HEK293 (cell line): ENCODE measurements at regions not wholly inside any gene's neighbourhood (a gene's known extent, or its start where the extent isn't known, plus 50 kb on each side); places are given as distances from the start of the nearest gene placed in this dataset.

ENCODE experiments used
- CTCF ChIA-PET: fragments of 350-600 bp; formaldehyde crosslinking; extraction: SDS; loops from one replicate; lab custom pipeline; 2021; ENCODE audit warnings: antibody characterized with exemption; lab: Yijun Ruan, JAX
- POLR2A ChIA-PET: fragments of 300-600 bp; formaldehyde crosslinking; extraction: SDS; loops from one replicate; lab custom pipeline; 2020; ENCODE audit warnings: antibody characterized with exemption, inconsistent platforms; lab: Yijun Ruan, JAX
- H3K27ac ChIP-seq: fragments of 200-500 bp; sonication (Bioruptor generic); 2 replicates; pipeline ENCODE4 v1.5.1; 2014; ENCODE audit warnings: low read depth, low read length, control low read depth, inconsistent platforms; ENCODE audit errors: extremely low read depth
- H3K36me3 ChIP-seq, 2 experiments: fragments of 200-500 bp in 1 of 2; sonication (Bioruptor generic) in 1 of 2; 1 replicate in 1 of 2; 2 replicates in 1 of 2; pipeline ENCODE4 v1.5.1; 2014 to 2017; ENCODE audit warnings: inconsistent platforms in 2 of 2, low read length in 2 of 2; ENCODE audit not compliant: control insufficient read depth in 2 of 2, insufficient read depth in 1 of 2
- H3K4me1 ChIP-seq: fragments of 200-500 bp; sonication (Bioruptor generic); 2 replicates; pipeline ENCODE4 v1.5.1; 2014; ENCODE audit warnings: mild to moderate bottlenecking, low read length, inconsistent platforms; ENCODE audit not compliant: control insufficient read depth, insufficient read depth
- H3K4me3 ChIP-seq: 2 replicates; pipeline ENCODE4 v1.5.1; 2011; ENCODE audit warnings: low read depth, mild to moderate bottlenecking, control low read depth, low read length, moderate library complexity
- H3K9me3 ChIP-seq: fragments of 200-500 bp; sonication (Bioruptor generic); 2 replicates; pipeline ENCODE4 v1.5.1; 2014; ENCODE audit warnings: low read depth, low read length, inconsistent platforms; ENCODE audit not compliant: control insufficient read depth, insufficient read depth
- BCL11B ChIP-seq: fragments of 450-650 bp; formaldehyde crosslinking; IDR thresholded peaks from 2 replicates; pipeline ENCODE4 v1.5.1; 2016; ENCODE audit warnings: low read depth, missing biosample characterization, missing genetic modification characterization
- GFI1B ChIP-seq: fragments of 450-650 bp; formaldehyde crosslinking; IDR thresholded peaks from 2 replicates; pipeline ENCODE4 v1.5.1; 2016; ENCODE audit warnings: missing biosample characterization, missing genetic modification characterization
- KLF7 ChIP-seq: fragments of 450-650 bp; formaldehyde crosslinking; IDR thresholded peaks from 2 replicates; pipeline ENCODE4 v1.5.1; 2016; ENCODE audit warnings: missing biosample characterization, missing genetic modification characterization, borderline replicate concordance
- RBAK ChIP-seq: fragments of 450-650 bp; formaldehyde crosslinking; IDR thresholded peaks from 2 replicates; pipeline ENCODE4 v1.5.1; 2016; ENCODE audit warnings: missing biosample characterization, missing genetic modification characterization
- SCRT2 ChIP-seq: fragments of 450-650 bp; formaldehyde crosslinking; IDR thresholded peaks from 2 replicates; pipeline ENCODE4 v1.5.1; 2016; ENCODE audit warnings: missing biosample characterization, missing genetic modification characterization
- ZBTB26 ChIP-seq: fragments of 450-650 bp; formaldehyde crosslinking; optimal IDR thresholded peaks from 2 replicates; pipeline ENCODE3; 2016; ENCODE audit warnings: missing biosample characterization, mild to moderate bottlenecking, missing genetic modification characterization
- ZFP69B ChIP-seq: fragments of 450-650 bp; formaldehyde crosslinking; IDR thresholded peaks from 2 replicates; pipeline ENCODE4 v1.5.1; 2016; ENCODE audit warnings: missing biosample characterization, missing genetic modification characterization
- ZNF10 ChIP-seq: fragments of 450-650 bp; formaldehyde crosslinking; IDR thresholded peaks from 2 replicates; pipeline ENCODE4 v1.5.1; 2017; ENCODE audit warnings: missing biosample characterization, missing genetic modification characterization
- ZNF174 ChIP-seq: fragments of 450-650 bp; formaldehyde crosslinking; IDR thresholded peaks from 2 replicates; pipeline ENCODE4 v1.5.0; 2017; ENCODE audit warnings: missing biosample characterization, mild to moderate bottlenecking, missing genetic modification characterization
- ZNF221 ChIP-seq: fragments of 450-650 bp; formaldehyde crosslinking; IDR thresholded peaks from 2 replicates; pipeline ENCODE4 v1.5.1; 2017; ENCODE audit warnings: missing biosample characterization, missing genetic modification characterization, borderline replicate concordance
- ZNF23 ChIP-seq: fragments of 450-650 bp; formaldehyde crosslinking; IDR thresholded peaks from 2 replicates; pipeline ENCODE4 v1.5.1; 2016; ENCODE audit warnings: missing biosample characterization, missing genetic modification characterization, borderline replicate concordance
- ZNF292 ChIP-seq: fragments of 450-650 bp; formaldehyde crosslinking; IDR thresholded peaks from 2 replicates; pipeline ENCODE4 v1.5.1; 2016; ENCODE audit warnings: low read depth, missing biosample characterization, missing genetic modification characterization, borderline replicate concordance
- ZNF302 ChIP-seq: fragments of 450-650 bp; formaldehyde crosslinking; IDR thresholded peaks from 2 replicates; pipeline ENCODE4 v1.5.1; 2016; ENCODE audit warnings: missing biosample characterization, missing genetic modification characterization, low read depth
- ZNF473 ChIP-seq: fragments of 450-650 bp; formaldehyde crosslinking; IDR thresholded peaks from 2 replicates; pipeline ENCODE4 v1.5.1; 2017; ENCODE audit warnings: missing biosample characterization, missing genetic modification characterization
- ZNF514 ChIP-seq: fragments of 450-650 bp; formaldehyde crosslinking; IDR thresholded peaks from 2 replicates; pipeline ENCODE4 v1.5.1; 2016; ENCODE audit warnings: missing biosample characterization, missing genetic modification characterization
- ZNF529 ChIP-seq: fragments of 450-650 bp; formaldehyde crosslinking; IDR thresholded peaks from 2 replicates; pipeline ENCODE4 v1.5.1; 2017; ENCODE audit warnings: missing genetic modification characterization, missing biosample characterization; ENCODE audit not compliant: insufficient replicate concordance
- ZNF530 ChIP-seq: fragments of 450-650 bp; formaldehyde crosslinking; IDR thresholded peaks from 2 replicates; pipeline ENCODE4 v1.5.1; 2016; ENCODE audit warnings: low read depth, missing biosample characterization, missing genetic modification characterization
- ZNF544 ChIP-seq: fragments of 450-650 bp; formaldehyde crosslinking; IDR thresholded peaks from 2 replicates; pipeline ENCODE4 v1.5.0; 2017; ENCODE audit warnings: missing biosample characterization, missing genetic modification characterization
- ZNF558 ChIP-seq: fragments of 450-650 bp; formaldehyde crosslinking; IDR thresholded peaks from 2 replicates; pipeline ENCODE4 v1.5.1; 2016; ENCODE audit warnings: missing biosample characterization, missing genetic modification characterization
- ZNF654 ChIP-seq: fragments of 450-650 bp; formaldehyde crosslinking; IDR thresholded peaks from 2 replicates; pipeline ENCODE4 v1.5.1; 2016; ENCODE audit warnings: low read depth, missing biosample characterization, missing genetic modification characterization
- ZNF658 ChIP-seq: fragments of 450-650 bp; formaldehyde crosslinking; IDR thresholded peaks from 2 replicates; pipeline ENCODE4; 2016; ENCODE audit warnings: missing biosample characterization, missing genetic modification characterization
- ZNF660 ChIP-seq: fragments of 450-650 bp; IDR thresholded peaks from 2 replicates; pipeline ENCODE4 v1.5.1; 2018; ENCODE audit warnings: missing biosample characterization, mild to moderate bottlenecking, missing genetic modification characterization
- ZSCAN30 ChIP-seq: fragments of 450-650 bp; IDR thresholded peaks from 2 replicates; pipeline ENCODE4 v1.5.1; 2018; ENCODE audit warnings: missing biosample characterization, mild to moderate bottlenecking, missing genetic modification characterization, moderate library complexity

- Histone ChIP-seq H3K36me3 (no peaks in the 10 kb centered on the region), H3K27ac (no peak overlapping the region), H3K4me1 (no peaks in the 10 kb centered on the region), H3K9me3 (no peaks in the 10 kb centered on the region), H3K4me3 (no peak overlapping the region)
- TF ChIP-seq ZNF473 (tag by site-specific recombination) (no peak), ZBTB26 (no peak), ZNF654 (no peak), ZNF302 (tag by site-specific recombination) (no peak), GFI1B (no peak), ZNF292 (no peak), KLF7 (tag by site-specific recombination) (no peak), ZNF544 (tag by site-specific recombination) (no peak), ZNF514 (no peak), ZNF221 (no peak), ZNF529 (tag by site-specific recombination) (no peak), ZNF174 (tag by site-specific recombination) (no peak), ZNF23 (no peak), BCL11B (tag by site-specific recombination) (no peak), ZNF10 (tag by site-specific recombination) (no peak), ZNF660 (no peak), ZNF658 (tag by site-specific recombination) (no peak), RBAK (tag by site-specific recombination) (no peak)
- CTCF ChIA-PET, result no interaction called here
- POLR2A ChIA-PET, result no interaction called here
Observed at GRCh38 chr15:62981071-62981470, 61.5 kb upstream of the TPM1 start.

- Histone ChIP-seq H3K9me3 (no peaks in the 10 kb centered on the region), H3K4me1 (no peaks in the 10 kb centered on the region), H3K4me3 (no peak overlapping the region), H3K36me3 (no peaks in the 10 kb centered on the region), H3K27ac (no peak overlapping the region)
- ChIA-PET POLR2A (no interaction called here), CTCF (interaction anchor here (0.6 to 1.2 kb wide), 2 partner anchors 64 to 1138 kb away, joined by 4 read pairs; no protein-coding TSS in a partner anchor)
- TF ChIP-seq ZFP69B (no peak), ZNF530 (tag by site-specific recombination) (no peak), ZSCAN30 (tag by site-specific recombination) (no peak)
Observed at GRCh38 chr15:62983956-62984355, 58.6 kb upstream of the TPM1 start.

GRCh38 chr15:62985768-62986167, 56.8 kb upstream of the TPM1 start:
- no peaks in the 10 kb centered on the region for H3K4me1 ChIP-seq
- TF ChIP-seq ZNF558, result no peak
- TF ChIP-seq SCRT2 (tag by site-specific recombination), result 0 out of 2 replicates have a peak, but pooled peaks have one; percentile 26
- POLR2A ChIA-PET, result no interaction called here
- CTCF ChIA-PET, result no interaction called here
- H3K27ac ChIP-seq, result no peak overlapping the region
- no peaks in the 10 kb centered on the region for H3K36me3 ChIP-seq
- H3K9me3 ChIP-seq, result no peaks in the 10 kb centered on the region
- no peak overlapping the region for H3K4me3 ChIP-seq
